ENCODE measurements at regions not wholly inside any gene's neighbourhood (a gene's known extent, or its start where the extent isn't known, plus 50 kb on each side); places are given as distances from the start of the nearest gene placed in this dataset.

GRCh38 chr11:112504056-112504455, 243.4 kb upstream of the PLET1 start:
- H3K36me3 ChIP-seq (ENCODE audit: control insufficient read depth, low read length), result no peaks in the 10 kb centered on the region
- H3K27ac ChIP-seq (ENCODE audit: low read depth, low read length), result no peak overlapping the region
- H3K4me1 ChIP-seq (ENCODE audit: control insufficient read depth, low read length), result no peaks in the 10 kb centered on the region
- H4K20me1 ChIP-seq (ENCODE audit: control insufficient read depth, insufficient read depth, low read depth, low read length), result no peaks in the 10 kb centered on the region
- peaks cover 10% of the 10 kb centered on the region for H3K27me3 ChIP-seq (ENCODE audit: control insufficient read depth, low read length)
- no peak overlapping the region for H3K4me2 ChIP-seq (ENCODE audit: low read length)
- no peak overlapping the region for H3K4me3 ChIP-seq (ENCODE audit: low read length)
- H3K79me2 ChIP-seq (ENCODE audit: control insufficient read depth, low read length), result no peaks in the 10 kb centered on the region
- H3K9me2 ChIP-seq (replicated peaks; ENCODE audit: control insufficient read depth, low read length), result no peaks in the 10 kb centered on the region
- no peaks in the 10 kb centered on the region for H3F3A ChIP-seq (ENCODE audit: control insufficient read depth, insufficient read depth)
- TF ChIP-seq CTCF (IDR thresholded peaks at IDR 0.05; ENCODE audit: low read depth, low read length, poor library complexity, severe bottlenecking) (no peak), EZH2phosphoT487 (IDR thresholded peaks at IDR 0.05; ENCODE audit: borderline replicate concordance, low read length) (no peak)
- H3K9me3 ChIP-seq (ENCODE audit: control insufficient read depth, insufficient read depth, low read length), result no peaks in the 10 kb centered on the region

GRCh38 chr11:112506852-112507251, 246.2 kb upstream of the PLET1 start:
- H3K9me2 ChIP-seq (replicated peaks; ENCODE audit: control insufficient read depth, low read length), result no peaks in the 10 kb centered on the region
- H3K9me3 ChIP-seq (ENCODE audit: control insufficient read depth, insufficient read depth, low read length), result no peaks in the 10 kb centered on the region
- H4K20me1 ChIP-seq (ENCODE audit: control insufficient read depth, insufficient read depth, low read depth, low read length), result no peaks in the 10 kb centered on the region
- peaks cover 10% of the 10 kb centered on the region for H3K27me3 ChIP-seq (ENCODE audit: control insufficient read depth, low read length)
- H3K4me3 ChIP-seq (ENCODE audit: low read length), result no peak overlapping the region
- H3F3A ChIP-seq (ENCODE audit: control insufficient read depth, insufficient read depth), result no peaks in the 10 kb centered on the region
- no peak overlapping the region for H3K27ac ChIP-seq (ENCODE audit: low read depth, low read length)
- no peaks in the 10 kb centered on the region for H3K36me3 ChIP-seq (ENCODE audit: control insufficient read depth, low read length)
- TF ChIP-seq CTCF (IDR thresholded peaks at IDR 0.05; ENCODE audit: low read depth, low read length, poor library complexity, severe bottlenecking), result no peak
- no peak for TF ChIP-seq EZH2phosphoT487 (IDR thresholded peaks at IDR 0.05; ENCODE audit: borderline replicate concordance, low read length)
- H3K4me2 ChIP-seq (ENCODE audit: low read length), result no peak overlapping the region
- H3K79me2 ChIP-seq (ENCODE audit: control insufficient read depth, low read length), result no peaks in the 10 kb centered on the region
- H3K4me1 ChIP-seq (ENCODE audit: control insufficient read depth, low read length), result no peaks in the 10 kb centered on the region

GRCh38 chr11:112507281-112507680, 246.6 kb upstream of the PLET1 start:
- no peaks in the 10 kb centered on the region for H3K79me2 ChIP-seq (ENCODE audit: control insufficient read depth, low read length)
- peaks cover 10% of the 10 kb centered on the region for H3K27me3 ChIP-seq (ENCODE audit: control insufficient read depth, low read length)
- H3K27ac ChIP-seq (ENCODE audit: low read depth, low read length), result no peak overlapping the region
- H3K9me3 ChIP-seq (ENCODE audit: control insufficient read depth, insufficient read depth, low read length), result no peaks in the 10 kb centered on the region
- no peak overlapping the region for H3K4me3 ChIP-seq (ENCODE audit: low read length)
- TF ChIP-seq EZH2phosphoT487 (IDR thresholded peaks at IDR 0.05; ENCODE audit: borderline replicate concordance, low read length), result no peak
- TF ChIP-seq CTCF (IDR thresholded peaks at IDR 0.05; ENCODE audit: low read depth, low read length, poor library complexity, severe bottlenecking), result no peak
- no peaks in the 10 kb centered on the region for H3K4me1 ChIP-seq (ENCODE audit: control insufficient read depth, low read length)
- no peaks in the 10 kb centered on the region for H4K20me1 ChIP-seq (ENCODE audit: control insufficient read depth, insufficient read depth, low read depth, low read length)
- H3K36me3 ChIP-seq (ENCODE audit: control insufficient read depth, low read length), result no peaks in the 10 kb centered on the region
- H3K4me2 ChIP-seq (ENCODE audit: low read length), result no peak overlapping the region
- no peaks in the 10 kb centered on the region for H3K9me2 ChIP-seq (replicated peaks; ENCODE audit: control insufficient read depth, low read length)
- no peaks in the 10 kb centered on the region for H3F3A ChIP-seq (ENCODE audit: control insufficient read depth, insufficient read depth)

- Histone ChIP-seq H3K9me2 (replicated peaks; ENCODE audit: control insufficient read depth, low read length) (no peaks in the 10 kb centered on the region), H3K4me1 (ENCODE audit: control insufficient read depth, low read length) (no peaks in the 10 kb centered on the region), H3K36me3 (ENCODE audit: control insufficient read depth, low read length) (no peaks in the 10 kb centered on the region), H3K79me2 (ENCODE audit: control insufficient read depth, low read length) (no peaks in the 10 kb centered on the region), H4K20me1 (ENCODE audit: control insufficient read depth, insufficient read depth, low read depth, low read length) (no peaks in the 10 kb centered on the region), H3K4me2 (ENCODE audit: low read length) (no peak overlapping the region), H3K9me3 (ENCODE audit: control insufficient read depth, insufficient read depth, low read length) (no peaks in the 10 kb centered on the region), H3K27me3 (ENCODE audit: control insufficient read depth, low read length) (peaks cover 10% of the 10 kb centered on the region), H3K27ac (ENCODE audit: low read depth, low read length) (no peak overlapping the region), H3F3A (ENCODE audit: control insufficient read depth, insufficient read depth) (no peaks in the 10 kb centered on the region), H3K4me3 (ENCODE audit: low read length) (no peak overlapping the region)
- no peak for TF ChIP-seq EZH2phosphoT487 (IDR thresholded peaks at IDR 0.05; ENCODE audit: borderline replicate concordance, low read length)
- TF ChIP-seq CTCF (IDR thresholded peaks at IDR 0.05; ENCODE audit: low read depth, low read length, poor library complexity, severe bottlenecking), result no peak
Observed at GRCh38 chr11:112508750-112509149, 248.1 kb upstream of the PLET1 start.

Data from DOHH2 (cell line).